Right lung (tissue), 2 donors: ENCODE measurements at regions not wholly inside any gene's neighbourhood (a gene's known extent, or its start where the extent isn't known, plus 50 kb on each side); places are given as distances from the start of the nearest gene placed in this dataset.
"Not testable (repeated sequence)": the region's sequence is repeated elsewhere in the genome, so short reads cannot be mapped to it uniquely, and the experiment has no call there.

Experiments
- DNase-seq, 2 donors: peaks; one replicate each; pipeline ENCODE4 v3.0.0-alpha.2; 2013

- no peak for DNase-seq
Observed at GRCh38 chr14:30309405-30309804, 249.6 kb upstream of the G2E3 start.

- no peak for DNase-seq
Observed at GRCh38 chr14:30312214-30312613, 246.7 kb upstream of the G2E3 start.

GRCh38 chr14:30317729-30318128, 241.2 kb upstream of the G2E3 start:
- no peak for DNase-seq

GRCh38 chr14:30322819-30323218, 236.1 kb upstream of the G2E3 start:
- DNase-seq, result no peak

- DNase-seq, result no peak
Observed at GRCh38 chr14:30330033-30330432, 228.9 kb upstream of the G2E3 start.

GRCh38 chr14:30330445-30330844, 228.5 kb upstream of the G2E3 start:
- DNase-seq, result no peak

GRCh38 chr14:30331030-30331429, 227.9 kb upstream of the G2E3 start:
- DNase-seq, result no peak

GRCh38 chr14:30332374-30332773, 226.6 kb upstream of the G2E3 start:
- DNase-seq, result no peak

- DNase-seq, result no peak
Observed at GRCh38 chr14:30333934-30334333, 225.0 kb upstream of the G2E3 start.

- no peak for DNase-seq
Observed at GRCh38 chr14:30337456-30337855, 221.5 kb upstream of the G2E3 start.

- no peak for DNase-seq
Observed at GRCh38 chr14:30339311-30339901, 219.6 kb upstream of the G2E3 start.

- DNase-seq, result no peak
Observed at GRCh38 chr14:30340495-30340894, 218.5 kb upstream of the G2E3 start.

- DNase-seq, result no peak
Observed at GRCh38 chr14:30345511-30345910, 213.4 kb upstream of the G2E3 start.

GRCh38 chr14:30348445-30348844, 210.5 kb upstream of the G2E3 start:
- no peak for DNase-seq

- no peak for DNase-seq
Observed at GRCh38 chr14:30349520-30349919, 209.4 kb upstream of the G2E3 start.

- no peak for DNase-seq
Observed at GRCh38 chr14:30354439-30354838, 204.5 kb upstream of the G2E3 start.

- no peak for DNase-seq
Observed at GRCh38 chr14:30355431-30355913, 203.5 kb upstream of the G2E3 start.

GRCh38 chr14:30356438-30357202, 202.3 kb upstream of the G2E3 start:
- no peak for DNase-seq

- no peak for DNase-seq
Observed at GRCh38 chr14:30357791-30358190, 201.2 kb upstream of the G2E3 start.

- no peak for DNase-seq
Observed at GRCh38 chr14:30362369-30363218, 196.4 kb upstream of the G2E3 start.

- not testable (repeated sequence) for DNase-seq
Observed at GRCh38 chr14:30363219-30363880, 195.6 kb upstream of the G2E3 start.
